ENCODE measurements at regions not wholly inside any gene's neighbourhood (a gene's known extent, or its start where the extent isn't known, plus 50 kb on each side); places are given as distances from the start of the nearest gene placed in this dataset.

DNA sequence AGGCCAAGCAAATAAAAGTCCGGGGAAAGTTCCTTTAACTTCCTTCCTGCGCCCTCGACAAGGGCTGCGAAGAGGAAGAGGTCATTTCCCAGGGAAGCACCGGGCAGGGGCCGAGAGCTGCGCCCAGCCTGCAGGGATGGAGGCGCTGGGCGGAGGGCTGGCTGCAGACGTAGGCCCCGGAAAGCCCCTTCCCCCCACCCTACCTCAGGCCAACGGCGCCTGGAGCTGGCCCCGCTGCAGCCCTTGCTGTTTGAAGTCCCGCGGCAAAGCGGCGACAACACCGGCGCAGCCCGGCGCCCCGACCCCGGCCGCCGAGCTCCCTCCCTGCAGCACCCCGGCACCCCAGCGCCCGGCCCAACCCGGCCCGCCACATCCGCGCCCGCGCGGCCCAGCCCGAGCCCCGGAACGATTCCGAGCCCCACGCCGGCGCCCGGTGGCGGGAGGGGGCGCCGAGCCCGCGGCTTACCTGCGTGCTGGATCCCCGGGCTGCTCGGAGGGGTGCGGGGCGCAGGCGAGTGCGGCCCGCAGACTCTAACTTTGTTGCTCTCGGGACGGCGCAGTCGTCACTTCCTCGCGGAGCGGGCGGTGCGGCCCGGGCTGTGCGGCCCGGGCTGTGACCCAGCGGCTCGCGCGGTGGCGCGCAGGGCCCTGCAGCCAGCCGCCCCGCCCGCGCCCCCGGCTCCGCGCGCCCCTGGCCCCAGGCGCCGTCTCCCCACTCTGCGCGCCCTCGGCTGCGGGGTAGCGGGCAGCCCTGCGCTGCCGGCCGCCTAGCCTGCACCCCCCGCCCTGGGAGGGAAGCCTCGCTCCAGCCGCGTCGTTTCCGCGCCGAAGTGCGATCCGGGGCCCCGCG lies 64.8 kb upstream of the PTGR2 start:
- TF ChIP-seq, protein P1, sequence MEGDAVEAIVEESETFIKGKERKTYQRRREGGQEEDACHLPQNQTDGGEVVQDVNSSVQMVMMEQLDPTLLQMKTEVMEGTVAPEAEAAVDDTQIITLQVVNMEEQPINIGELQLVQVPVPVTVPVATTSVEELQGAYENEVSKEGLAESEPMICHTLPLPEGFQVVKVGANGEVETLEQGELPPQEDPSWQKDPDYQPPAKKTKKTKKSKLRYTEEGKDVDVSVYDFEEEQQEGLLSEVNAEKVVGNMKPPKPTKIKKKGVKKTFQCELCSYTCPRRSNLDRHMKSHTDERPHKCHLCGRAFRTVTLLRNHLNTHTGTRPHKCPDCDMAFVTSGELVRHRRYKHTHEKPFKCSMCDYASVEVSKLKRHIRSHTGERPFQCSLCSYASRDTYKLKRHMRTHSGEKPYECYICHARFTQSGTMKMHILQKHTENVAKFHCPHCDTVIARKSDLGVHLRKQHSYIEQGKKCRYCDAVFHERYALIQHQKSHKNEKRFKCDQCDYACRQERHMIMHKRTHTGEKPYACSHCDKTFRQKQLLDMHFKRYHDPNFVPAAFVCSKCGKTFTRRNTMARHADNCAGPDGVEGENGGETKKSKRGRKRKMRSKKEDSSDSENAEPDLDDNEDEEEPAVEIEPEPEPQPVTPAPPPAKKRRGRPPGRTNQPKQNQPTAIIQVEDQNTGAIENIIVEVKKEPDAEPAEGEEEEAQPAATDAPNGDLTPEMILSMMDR (IDR thresholded peaks at IDR 0.05; ENCODE audit: low read depth, low read length) = no peak
- in situ Hi-C loops (cut with HindIII; ENCODE audit: low sequenced_read_pairs) = no loop called here
- H3K4me3 ChIP-seq (ENCODE audit: low read depth, low read length) = peak overlapping the region; percentile 63
- DNase-seq (ENCODE audit: low read depth, low spot score) = peak; percentile 37

DNA sequence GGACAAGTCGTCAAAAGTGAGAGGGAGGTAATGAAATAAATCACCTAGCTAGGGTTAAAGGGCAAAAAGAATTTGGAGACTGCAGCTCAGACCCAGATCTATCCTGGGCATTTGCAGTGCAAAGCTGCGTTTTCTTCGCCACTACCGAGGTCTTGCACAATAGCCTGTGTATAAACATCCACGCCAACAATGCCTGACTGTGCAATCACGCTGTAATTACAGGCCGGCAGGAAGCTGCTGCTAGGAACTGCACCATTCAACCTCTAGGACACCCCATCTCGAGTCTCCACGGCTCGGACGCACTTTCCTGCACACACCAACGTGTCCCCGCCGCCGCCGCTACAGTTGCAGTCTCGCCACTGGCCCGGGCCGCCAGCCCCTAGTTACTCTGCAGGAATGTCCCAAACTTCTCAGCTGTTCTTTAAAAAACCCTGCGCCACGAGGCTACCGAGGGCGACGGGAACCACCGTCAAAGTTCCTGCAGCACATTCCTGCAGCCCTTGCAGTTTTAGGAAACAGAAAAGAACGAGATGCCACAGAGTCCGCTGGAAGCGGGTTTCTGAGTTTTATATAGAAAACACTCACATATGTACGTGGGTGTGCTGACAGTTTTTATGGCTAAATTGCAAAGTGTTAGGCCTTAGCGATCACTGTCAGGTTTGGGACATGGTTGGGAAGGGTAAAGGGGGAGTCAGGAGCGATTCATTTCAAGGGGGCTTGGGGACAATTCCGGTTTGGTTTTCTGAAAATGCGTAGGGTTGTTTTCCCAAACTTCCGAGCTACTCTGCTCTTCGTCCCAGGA lies 65.6 kb upstream of the PTGR2 start:
- TF ChIP-seq, protein P1 (IDR thresholded peaks at IDR 0.05; ENCODE audit: low read depth, low read length) = peak; percentile 18
- DNase-seq (ENCODE audit: low read depth, low spot score) = peak; percentile 84
- in situ Hi-C loops (cut with HindIII; ENCODE audit: low sequenced_read_pairs) = no loop called here
- peak overlapping the region; percentile 63 for H3K4me3 ChIP-seq (ENCODE audit: low read depth, low read length)

DNA sequence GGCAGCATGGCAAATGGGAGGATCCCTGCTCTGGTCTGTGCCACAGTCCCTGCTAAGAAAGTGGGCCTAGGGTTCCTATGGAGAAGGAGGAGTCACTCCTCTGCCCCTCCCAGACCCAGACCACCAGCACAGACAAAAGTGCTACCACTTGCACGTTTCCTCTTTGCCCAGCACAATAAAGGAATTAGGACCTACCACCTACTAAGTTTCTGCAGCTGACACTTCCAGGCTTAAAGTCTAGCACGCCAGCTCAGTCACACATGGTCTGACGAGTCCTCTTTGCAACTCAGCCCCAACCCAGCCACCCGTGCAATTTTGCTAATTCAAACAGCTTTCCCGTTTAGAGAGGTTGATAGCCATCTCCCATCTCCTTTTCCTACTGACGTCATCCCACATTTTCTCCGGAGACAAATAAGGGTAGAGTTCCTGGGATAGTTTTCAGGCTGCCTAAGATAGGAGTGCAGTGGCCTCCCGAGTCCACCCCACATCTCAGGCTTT lies 66.2 kb upstream of the PTGR2 start:
- peak; percentile 86 for DNase-seq (ENCODE audit: low read depth, low spot score)
- in situ Hi-C loops (cut with HindIII; ENCODE audit: low sequenced_read_pairs) = no loop called here
- peak overlapping the region; percentile 63 for H3K4me3 ChIP-seq (ENCODE audit: low read depth, low read length)
- TF ChIP-seq, protein P1 (IDR thresholded peaks at IDR 0.05; ENCODE audit: low read depth, low read length) = no peak

DNA sequence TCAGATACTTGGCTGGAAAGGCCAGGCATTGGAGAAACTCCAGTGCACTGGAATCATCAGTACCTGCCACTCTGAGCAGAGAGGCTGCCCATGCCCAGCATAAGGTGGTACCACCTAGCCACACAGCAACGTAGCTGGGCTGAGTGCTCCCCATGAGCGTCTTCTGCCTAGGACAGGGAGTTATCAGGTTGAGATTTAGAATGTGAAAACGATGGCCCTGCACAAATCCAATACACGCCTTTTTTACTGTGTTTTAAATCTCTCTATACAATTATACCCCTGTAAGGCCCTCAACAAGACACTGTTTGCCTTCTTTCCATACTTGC lies 66.7 kb upstream of the PTGR2 start:
- TF ChIP-seq, protein P1 (IDR thresholded peaks at IDR 0.05; ENCODE audit: low read depth, low read length) = no peak
- peak overlapping the region; percentile 63 for H3K4me3 ChIP-seq (ENCODE audit: low read depth, low read length)
- DNase-seq (ENCODE audit: low read depth, low spot score) = no peak
- in situ Hi-C loops (cut with HindIII; ENCODE audit: low sequenced_read_pairs) = no loop called here

DNA sequence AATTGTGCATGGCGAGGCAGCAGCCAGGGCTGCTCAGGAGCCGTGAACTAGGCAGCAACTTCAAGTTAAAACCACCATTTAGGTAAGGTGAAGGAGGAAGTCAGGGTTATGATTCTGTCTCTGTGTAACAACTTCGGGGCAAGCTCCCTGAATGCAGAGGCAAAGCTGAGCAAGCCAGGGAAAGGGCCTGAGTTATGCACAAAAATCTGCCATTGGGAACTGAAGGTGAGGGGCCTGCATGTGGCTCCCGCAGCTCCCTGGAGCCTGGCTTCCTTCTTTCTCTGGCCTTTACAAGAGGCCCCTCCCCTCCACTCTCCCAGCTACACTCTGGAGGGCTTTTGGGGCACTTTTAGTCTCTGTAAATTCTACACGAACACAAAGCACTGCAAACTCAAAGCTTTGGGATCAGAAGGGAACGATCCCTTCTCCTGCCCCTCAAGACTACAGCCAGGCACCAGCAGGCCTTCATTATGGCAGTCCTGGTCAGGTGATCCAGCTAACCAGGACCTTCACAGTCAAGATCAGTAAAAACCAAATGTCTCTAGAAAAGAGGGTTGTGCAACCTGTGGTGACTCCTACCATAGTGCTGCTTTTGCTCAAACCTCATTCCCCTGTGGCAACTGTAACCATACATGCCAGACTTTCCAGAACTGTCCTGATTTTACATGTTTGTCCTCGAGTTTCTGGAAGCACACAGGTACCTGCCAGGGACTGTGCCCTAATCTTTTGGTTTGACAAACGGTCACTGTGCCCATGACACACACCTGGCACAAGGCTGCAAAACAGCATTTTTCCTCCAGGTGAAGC lies 67.2 kb upstream of the PTGR2 start:
- H3K4me3 ChIP-seq (ENCODE audit: low read depth, low read length) = no peak overlapping the region
- DNase-seq (ENCODE audit: low read depth, low spot score) = peak; percentile 35
- in situ Hi-C loops (cut with HindIII; ENCODE audit: low sequenced_read_pairs) = no loop called here
- TF ChIP-seq, protein P1 (IDR thresholded peaks at IDR 0.05; ENCODE audit: low read depth, low read length) = no peak

DNA sequence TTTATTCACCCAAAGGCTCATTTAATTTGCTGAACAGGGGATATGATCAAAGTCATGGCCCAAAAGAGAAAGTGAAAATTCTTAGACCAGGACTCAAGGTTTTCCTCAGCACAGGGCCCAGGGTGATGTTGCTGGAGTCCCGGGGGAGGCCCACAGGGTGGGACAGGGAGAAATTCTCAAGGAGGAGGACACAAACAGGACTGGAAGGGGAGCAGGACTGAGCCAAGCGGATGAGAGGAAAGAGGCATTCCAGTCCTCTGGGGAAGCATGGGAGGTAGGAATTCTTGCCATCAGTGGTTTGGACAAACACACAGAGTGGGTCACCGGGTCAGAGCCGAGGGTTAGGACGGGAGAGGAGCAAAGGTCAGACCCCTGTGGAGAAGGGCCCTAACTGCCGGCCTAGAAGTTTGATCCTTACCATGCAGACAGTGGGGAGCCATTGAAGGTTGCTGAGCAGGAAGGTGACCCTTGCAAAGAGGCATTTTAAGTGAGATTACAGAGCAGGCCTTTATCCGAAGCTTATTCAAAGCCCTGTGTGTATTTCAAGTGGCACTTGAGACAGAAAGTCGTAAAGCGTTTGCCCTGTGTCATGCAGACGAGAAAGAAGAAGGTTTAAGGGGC lies 68.4 kb upstream of the PTGR2 start:
- TF ChIP-seq, protein P1 (IDR thresholded peaks at IDR 0.05; ENCODE audit: low read depth, low read length) = no peak
- peak; percentile 22 for DNase-seq (ENCODE audit: low read depth, low spot score)

More for the DNA sequence above, 68.4 kb upstream of the PTGR2 start:
- in situ Hi-C loops (cut with HindIII; ENCODE audit: low sequenced_read_pairs) = no loop called here
- H3K4me3 ChIP-seq (ENCODE audit: low read depth, low read length) = no peak overlapping the region

All from astrocyte of the spinal cord (primary cell).